Breast epithelium (tissue), 4 donors: ENCODE measurements at regions not wholly inside any gene's neighbourhood (a gene's known extent, or its start where the extent isn't known, plus 50 kb on each side); places are given as distances from the start of the nearest gene placed in this dataset.
"Not testable (repeated sequence)": the region's sequence is repeated elsewhere in the genome, so short reads cannot be mapped to it uniquely, and the experiment has no call there.

Experiments
- DNase-seq, 2 donors: peaks; one replicate each; pipeline ENCODE4 v3.0.0-alpha.2; 2019; ENCODE audit warnings: low spot score in 2 of 2
- H3K27ac ChIP-seq, 2 donors: fragments of 200-600 bp; sonication (generic) in 1 of 2; one replicate each; pipeline ENCODE4 v1.5.1; 2016 to 2019; ENCODE audit warnings: mild to moderate bottlenecking in 1 of 2
- H3K27me3 ChIP-seq, 2 donors: fragments of 200-600 bp; sonication (generic) in 1 of 2; one replicate each; pipeline versions ENCODE4 v1.5.1 to v1.6.0; 2017 to 2019; ENCODE audit warnings: control low read depth in 1 of 2, mild to moderate bottlenecking in 1 of 2
- H3K36me3 ChIP-seq: fragments of 200-600 bp; one replicate; pipeline ENCODE4 v1.5.1; 2019
- H3K4me1 ChIP-seq, 2 donors: fragments of 200-600 bp; sonication (generic); one replicate each; pipeline ENCODE4 v1.5.1; 2016 to 2019; ENCODE audit warnings: control low read depth in 1 of 2
- H3K4me3 ChIP-seq, 3 donors: fragments of 200-600 bp; sonication (generic); 1 replicate in 2 of 3; 2 replicates in 1 of 3; pipeline ENCODE4 v1.5.1; 2016 to 2019; ENCODE audit warnings: mild to moderate bottlenecking in 3 of 3, moderate library complexity in 2 of 3
- H3K9me3 ChIP-seq, 2 donors: fragments of 200-600 bp; sonication (generic) in 1 of 2; one replicate each; pipeline ENCODE4 v1.5.1; 2016 to 2019; ENCODE audit warnings: control low read depth in 1 of 2
- CTCF ChIP-seq, 3 donors: fragments of 450-650 bp; IDR thresholded peaks; one replicate each; pipeline ENCODE4 v1.5.1; 2016 to 2017; ENCODE audit warnings: antibody characterized with exemption in 3 of 3, mild to moderate bottlenecking in 3 of 3, moderate library complexity in 3 of 3
- POLR2A ChIP-seq: fragments of 450-650 bp; IDR thresholded peaks from one replicate; pipeline ENCODE4 v1.6.1; 2016; ENCODE audit warnings: antibody characterized with exemption, mild to moderate bottlenecking, moderate library complexity
- POLR2AphosphoS5 ChIP-seq, 3 donors: sonication (generic); formaldehyde crosslinking; IDR thresholded peaks; one replicate each; pipeline ENCODE4 v1.6.1; 2017; ENCODE audit warnings: antibody characterized with exemption in 3 of 3
- intact Hi-C: fragments of 100-400 bp; cut with DNase I; formaldehyde crosslinking; loops from one replicate; pipeline ENCODE4 v1.15.1; 2023; ENCODE audit warnings: low total_unique reads

DNA sequence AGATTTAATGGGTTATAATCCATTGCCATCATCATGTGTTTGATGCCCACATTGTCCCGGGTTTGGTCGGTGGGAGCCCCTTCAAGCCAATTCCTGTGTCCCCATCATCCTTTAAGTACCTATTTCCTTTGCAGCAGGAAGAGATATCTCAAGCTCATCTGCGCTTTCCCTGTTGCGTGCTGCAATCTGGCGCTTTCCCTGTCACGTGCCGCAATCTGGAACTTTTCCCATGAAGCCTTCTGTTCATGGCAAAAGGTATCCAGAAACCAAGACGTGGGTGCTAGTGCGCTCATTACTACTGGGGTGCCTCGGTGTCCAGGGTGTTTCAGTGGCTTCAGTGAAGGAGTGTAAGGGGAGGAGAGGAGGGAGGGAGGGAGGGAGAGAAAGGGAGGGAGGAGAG lies 174.6 kb upstream of the ZNF469 start:
- Histone ChIP-seq H3K9me3 (peaks cover 0 to 6% of the 10 kb centered on the region in 2 donors), H3K4me1 (no peaks in the 10 kb centered on the region), H3K4me3 (no peak overlapping the region), H3K27me3 (no peaks in the 10 kb centered on the region), H3K36me3 (no peaks in the 10 kb centered on the region), H3K27ac (no peak overlapping the region)
- intact Hi-C loops: no loop called here
- TF ChIP-seq CTCF (IDR thresholded peaks at IDR 0.05) (no peak), POLR2A (no peak), POLR2AphosphoS5 (IDR thresholded peaks at IDR 0.05) (no peak)
- peak in 1 of 2 donors; percentile 27 for DNase-seq

GRCh38 chr16:88208776-88209175 lies 174.0 kb upstream of the ZNF469 start:
- H3K4me1 ChIP-seq, H3K9me3 ChIP-seq, H3K36me3 ChIP-seq, H3K27me3 ChIP-seq, H3K4me3 ChIP-seq, H3K27ac ChIP-seq, DNase-seq, intact Hi-C loops: not testable (repeated sequence)

- H3K36me3 ChIP-seq, intact Hi-C loops, H3K27me3 ChIP-seq, H3K4me3 ChIP-seq, H3K4me1 ChIP-seq, DNase-seq, H3K9me3 ChIP-seq, H3K27ac ChIP-seq: not testable (repeated sequence)
Measured at GRCh38 chr16:88209579-88209978, 173.2 kb upstream of the ZNF469 start.

DNA sequence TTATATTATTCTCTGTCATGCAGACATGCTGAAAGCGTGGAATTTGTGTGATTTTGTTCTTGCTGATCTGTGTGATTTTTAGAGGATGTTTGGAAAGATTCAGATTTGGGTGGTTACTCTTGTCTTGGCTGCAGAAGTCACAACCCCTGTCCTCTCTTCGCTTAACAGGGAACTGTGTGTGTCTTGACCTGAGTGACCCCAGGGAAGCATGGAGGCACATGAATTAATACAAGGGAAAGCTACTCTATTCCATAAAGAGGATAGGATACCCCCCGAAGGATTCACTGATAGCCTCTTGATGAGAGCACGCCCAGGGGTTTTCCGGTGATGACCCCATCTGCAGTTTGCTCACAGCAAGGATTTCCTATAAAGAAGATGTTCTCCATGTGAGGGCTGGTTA lies 168.8 kb upstream of the ZNF469 start:
- DNase-seq, H3K27ac ChIP-seq, H3K36me3 ChIP-seq, H3K27me3 ChIP-seq, intact Hi-C loops, H3K9me3 ChIP-seq, H3K4me3 ChIP-seq, H3K4me1 ChIP-seq: not testable (repeated sequence)

- H3K4me3 ChIP-seq, H3K9me3 ChIP-seq, H3K36me3 ChIP-seq, intact Hi-C loops, H3K27ac ChIP-seq, H3K4me1 ChIP-seq, DNase-seq, H3K27me3 ChIP-seq: not testable (repeated sequence)
Measured at GRCh38 chr16:88221001-88221761, 161.6 kb upstream of the ZNF469 start.

DNA sequence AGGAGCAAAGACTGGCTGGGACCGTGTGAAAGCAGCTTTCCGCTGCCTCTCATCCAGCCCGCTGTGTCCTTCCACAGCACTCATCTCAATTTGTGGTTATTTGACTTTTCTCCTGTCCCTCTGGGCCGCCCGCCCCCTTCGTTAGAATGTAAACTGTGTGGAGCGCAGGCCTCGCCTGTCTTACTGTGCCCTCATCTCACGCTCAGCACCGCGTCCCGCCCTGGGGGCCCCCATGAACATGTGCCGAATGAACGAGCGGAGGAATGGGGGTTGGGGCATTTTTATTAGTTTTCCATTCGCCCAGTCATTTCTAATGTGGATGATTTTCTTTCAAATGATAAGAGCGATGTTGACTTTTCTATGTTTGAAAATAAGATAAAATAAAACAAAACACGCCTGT lies 159.1 kb upstream of the ZNF469 start:
- H3K4me1 ChIP-seq, H3K27me3 ChIP-seq, H3K4me3 ChIP-seq, H3K27ac ChIP-seq, intact Hi-C loops, DNase-seq, H3K36me3 ChIP-seq, H3K9me3 ChIP-seq: not testable (repeated sequence)

DNA sequence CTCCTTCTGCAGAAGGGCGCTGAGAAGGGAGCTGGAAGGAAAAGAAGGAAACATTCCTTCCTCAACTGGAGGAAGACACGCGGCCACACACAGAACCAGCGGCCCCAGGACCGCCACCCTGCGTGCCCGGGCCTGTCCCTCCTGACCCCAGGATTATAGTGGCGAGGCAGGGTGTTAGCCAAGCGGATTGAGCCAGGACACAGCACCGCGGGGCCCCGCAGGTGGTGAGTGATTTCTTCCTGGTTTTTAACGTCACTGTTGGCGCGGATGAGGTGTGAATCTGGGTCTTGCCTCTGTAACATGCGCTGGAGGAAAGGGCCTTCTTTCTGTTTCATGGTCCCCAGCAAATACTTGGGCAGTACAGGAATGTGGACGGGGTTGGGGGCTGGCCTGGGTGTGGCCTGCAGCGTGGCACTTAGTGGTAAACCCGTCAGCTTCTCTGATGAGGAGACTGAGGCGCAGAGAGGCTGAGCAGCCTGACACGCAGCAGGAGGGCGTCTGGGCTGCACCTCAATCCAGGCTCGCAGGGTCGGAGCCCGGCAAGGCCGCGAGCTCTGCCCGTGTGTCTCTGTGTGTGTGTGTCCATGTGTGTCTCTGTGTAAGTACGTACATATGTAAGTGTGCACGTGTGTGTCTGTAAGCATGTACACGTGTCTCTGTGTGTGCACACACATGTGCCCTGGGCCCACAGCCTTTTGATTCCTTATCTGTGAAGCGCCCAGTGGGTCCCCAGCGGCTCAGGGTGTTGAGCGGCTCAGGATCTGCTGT lies 158.4 kb upstream of the ZNF469 start:
- H3K27me3 ChIP-seq, H3K4me1 ChIP-seq, H3K36me3 ChIP-seq, H3K4me3 ChIP-seq, H3K27ac ChIP-seq, intact Hi-C loops, DNase-seq, H3K9me3 ChIP-seq: not testable (repeated sequence)

- H3K9me3 ChIP-seq, H3K4me3 ChIP-seq, H3K27ac ChIP-seq, H3K4me1 ChIP-seq, H3K27me3 ChIP-seq, H3K36me3 ChIP-seq, DNase-seq, intact Hi-C loops: not testable (repeated sequence)
Measured at GRCh38 chr16:88225640-88226230, 157.0 kb upstream of the ZNF469 start.

GRCh38 chr16:88226302-88226701 lies 156.5 kb upstream of the ZNF469 start:
- H3K4me1 ChIP-seq, H3K36me3 ChIP-seq, DNase-seq, H3K27me3 ChIP-seq, H3K27ac ChIP-seq, intact Hi-C loops, H3K9me3 ChIP-seq, H3K4me3 ChIP-seq: not testable (repeated sequence)

DNA sequence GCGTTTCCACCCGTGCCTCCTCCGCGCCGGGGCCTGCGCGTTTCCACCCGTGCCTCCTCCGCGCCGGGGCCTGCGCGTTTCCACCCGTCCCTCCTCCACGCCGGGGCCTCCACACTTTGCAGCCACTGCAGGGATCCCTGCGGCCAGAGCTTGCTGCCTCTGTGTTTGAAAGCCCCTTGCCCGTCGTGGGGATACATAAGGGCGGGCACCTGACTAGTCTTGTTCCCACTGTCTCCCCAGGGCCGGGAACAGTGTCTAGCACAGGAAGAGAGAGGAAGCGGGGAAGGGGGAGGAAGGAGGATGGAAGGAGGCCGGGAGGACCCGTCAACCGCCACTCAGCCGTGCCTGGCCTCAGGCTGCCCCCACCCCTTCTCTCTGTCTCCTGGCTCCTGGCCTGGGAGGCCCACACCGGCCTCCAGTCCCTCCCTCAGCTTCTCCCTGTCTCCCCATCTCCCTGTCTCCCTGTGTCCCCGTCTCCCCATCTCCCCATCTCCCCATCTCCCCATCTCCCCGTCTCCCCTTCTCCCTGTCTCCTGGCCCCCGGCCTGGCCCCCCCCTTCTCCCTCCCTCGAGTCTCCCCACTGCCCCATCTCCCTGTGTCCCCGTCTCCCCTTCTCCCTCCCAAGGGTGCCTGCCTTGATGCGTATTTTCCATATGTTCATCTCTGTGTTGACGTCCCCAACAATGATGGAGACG lies 155.6 kb upstream of the ZNF469 start:
- H3K4me1 ChIP-seq, H3K27ac ChIP-seq, H3K4me3 ChIP-seq, DNase-seq, H3K36me3 ChIP-seq, H3K9me3 ChIP-seq, intact Hi-C loops, H3K27me3 ChIP-seq: not testable (repeated sequence)

GRCh38 chr16:88227722-88228482 lies 154.9 kb upstream of the ZNF469 start:
- H3K9me3 ChIP-seq, intact Hi-C loops, DNase-seq, H3K27me3 ChIP-seq, H3K4me3 ChIP-seq, H3K4me1 ChIP-seq, H3K36me3 ChIP-seq: not testable (repeated sequence)
- H3K27ac ChIP-seq: peak overlapping the region in 1 of 2 donors; percentile 35
